ENCODE measurements at regions not wholly inside any gene's neighbourhood (a gene's known extent, or its start where the extent isn't known, plus 50 kb on each side); places are given as distances from the start of the nearest gene placed in this dataset.
A peak's percentile ranks its signal among the peaks of the same experiment; 100 is the strongest.

DNA sequence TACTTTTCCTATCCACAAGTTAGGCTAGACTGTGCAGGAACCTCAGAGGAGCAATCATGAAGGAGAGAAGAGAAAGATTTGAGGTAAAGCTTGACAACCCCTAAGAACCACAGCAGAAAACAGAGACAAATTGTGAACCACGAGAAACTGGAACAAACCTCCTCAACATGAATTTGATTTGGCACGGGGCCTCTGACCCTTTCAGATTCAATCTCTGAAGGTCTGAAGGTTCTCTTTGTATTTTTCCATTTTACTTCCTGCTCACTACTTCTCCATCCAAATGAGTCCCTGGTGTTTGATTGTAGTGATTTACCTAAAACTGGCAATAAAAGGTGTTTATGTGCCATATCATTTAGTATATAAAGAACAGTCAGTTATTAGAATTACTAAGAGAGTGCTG lies 126.1 kb upstream of the STXBP5 start:
- no peak for DNase-seq (ENCODE audit: low read depth)

DNA sequence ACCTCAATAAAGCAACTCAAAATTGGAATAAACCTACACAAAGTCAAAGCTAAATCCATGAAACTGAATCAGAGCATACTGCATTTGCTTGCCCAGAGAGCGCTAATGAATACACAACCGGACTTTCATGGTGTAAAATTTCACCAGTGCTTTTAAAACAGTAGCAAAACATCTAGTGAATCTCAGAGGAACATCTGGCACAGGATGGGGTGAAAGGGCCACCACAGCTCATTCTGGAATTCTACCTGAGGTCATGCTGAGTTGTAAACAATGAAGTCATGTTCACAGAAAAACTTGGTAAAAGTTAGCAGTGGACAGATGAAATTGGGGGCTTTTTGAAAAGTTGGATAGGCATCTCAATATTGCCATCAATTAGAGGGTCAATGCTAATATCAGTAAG lies 125.6 kb upstream of the STXBP5 start:
- DNase-seq (ENCODE audit: low read depth) = no peak

DNA sequence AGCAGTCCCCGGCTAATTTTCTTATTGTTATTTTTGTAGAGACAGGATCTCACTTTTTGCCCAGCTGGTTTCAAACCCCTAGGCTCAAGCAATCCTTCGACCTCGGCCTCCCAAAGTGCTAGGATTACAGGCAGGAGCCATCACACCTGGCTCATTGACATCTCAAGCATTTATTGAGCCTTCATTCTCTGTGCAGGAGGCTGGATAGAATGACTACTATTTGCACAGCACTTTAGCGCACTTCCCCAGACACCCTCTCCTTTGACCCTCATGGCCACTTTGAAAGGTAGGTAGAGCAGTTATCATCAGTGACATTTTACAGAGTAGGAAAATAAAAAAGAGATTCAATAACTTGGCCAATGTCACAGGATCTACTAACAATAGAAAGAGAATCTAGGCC lies 124.0 kb upstream of the STXBP5 start:
- DNase-seq (ENCODE audit: low read depth) = no peak

- no peak for DNase-seq (ENCODE audit: low read depth)
Observed at GRCh38 chr6:147081076-147081609, 123.1 kb upstream of the STXBP5 start.

DNA sequence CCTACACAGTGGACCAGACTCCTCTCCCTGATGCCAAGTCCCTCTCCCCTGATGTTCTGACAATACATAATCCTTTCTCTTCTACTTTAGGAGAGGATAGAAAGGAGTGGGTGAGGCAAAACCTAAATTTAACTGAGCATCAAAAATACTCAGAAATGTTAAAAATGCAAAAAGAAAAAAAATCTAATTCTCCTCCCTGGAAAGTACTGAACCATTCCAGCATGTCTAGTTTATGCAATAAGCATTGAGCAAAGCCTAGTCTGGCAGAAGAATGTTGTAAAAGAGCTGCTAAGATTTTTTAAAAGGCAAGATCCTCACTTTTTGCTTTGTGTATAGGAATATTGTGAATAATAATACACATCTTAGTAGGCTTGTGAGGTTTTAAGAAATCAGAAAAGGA lies 116.6 kb upstream of the STXBP5 start:
- DNase-seq (ENCODE audit: low read depth) = no peak

DNA sequence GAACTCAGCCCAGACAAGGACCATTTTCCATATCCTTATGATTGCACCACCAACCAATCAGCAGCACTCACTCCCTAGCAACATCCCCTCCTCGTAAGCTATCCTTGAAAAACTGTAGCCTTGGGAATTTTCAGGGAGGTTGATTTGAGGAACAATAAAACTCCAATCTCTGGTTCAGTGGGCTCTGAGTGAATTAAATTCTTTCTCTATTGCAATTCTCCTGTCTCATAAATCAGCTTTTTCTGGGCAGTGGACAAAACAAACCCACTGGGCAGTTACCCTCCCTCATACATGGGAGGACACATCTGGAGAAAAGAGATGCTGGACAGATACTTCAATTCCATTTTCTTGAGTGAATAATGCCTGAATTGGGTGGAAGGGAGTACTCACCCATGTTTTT lies 115.4 kb upstream of the STXBP5 start:
- DNase-seq (ENCODE audit: low read depth) = no peak

DNA sequence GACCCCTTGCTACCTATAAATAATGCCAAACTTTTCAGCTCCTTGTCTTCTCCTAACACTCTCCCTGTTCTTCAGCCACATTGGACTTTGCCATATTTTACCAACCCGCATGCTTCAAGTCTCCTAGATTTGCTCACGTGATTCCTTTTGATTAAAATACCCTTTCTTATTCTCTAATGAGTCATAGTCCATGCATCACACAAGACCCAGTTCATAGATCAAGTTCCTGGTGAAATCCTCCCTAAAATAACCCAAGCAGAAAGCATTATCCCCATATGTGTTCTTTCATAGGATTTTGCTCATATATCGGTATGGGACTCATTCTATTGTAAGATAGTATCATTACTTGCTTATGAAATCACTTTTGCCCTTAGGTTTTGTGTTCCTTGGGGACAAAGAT lies 108.9 kb upstream of the STXBP5 start:
- no peak for DNase-seq (ENCODE audit: low read depth)

GRCh38 chr6:147099974-147100373 lies 104.2 kb upstream of the STXBP5 start:
- DNase-seq (ENCODE audit: low read depth) = peak; percentile 21

GRCh38 chr6:147103007-147103406 lies 101.2 kb upstream of the STXBP5 start:
- no peak for DNase-seq (ENCODE audit: low read depth)

- DNase-seq (ENCODE audit: low read depth) = no peak
Observed at GRCh38 chr6:147103694-147104093, 100.5 kb upstream of the STXBP5 start.

GRCh38 chr6:147105786-147106185 lies 98.4 kb upstream of the STXBP5 start:
- no peak for DNase-seq (ENCODE audit: low read depth)

- peak; percentile 43 for DNase-seq (ENCODE audit: low read depth)
Observed at GRCh38 chr6:147106759-147107401, 97.3 kb upstream of the STXBP5 start.

DNA sequence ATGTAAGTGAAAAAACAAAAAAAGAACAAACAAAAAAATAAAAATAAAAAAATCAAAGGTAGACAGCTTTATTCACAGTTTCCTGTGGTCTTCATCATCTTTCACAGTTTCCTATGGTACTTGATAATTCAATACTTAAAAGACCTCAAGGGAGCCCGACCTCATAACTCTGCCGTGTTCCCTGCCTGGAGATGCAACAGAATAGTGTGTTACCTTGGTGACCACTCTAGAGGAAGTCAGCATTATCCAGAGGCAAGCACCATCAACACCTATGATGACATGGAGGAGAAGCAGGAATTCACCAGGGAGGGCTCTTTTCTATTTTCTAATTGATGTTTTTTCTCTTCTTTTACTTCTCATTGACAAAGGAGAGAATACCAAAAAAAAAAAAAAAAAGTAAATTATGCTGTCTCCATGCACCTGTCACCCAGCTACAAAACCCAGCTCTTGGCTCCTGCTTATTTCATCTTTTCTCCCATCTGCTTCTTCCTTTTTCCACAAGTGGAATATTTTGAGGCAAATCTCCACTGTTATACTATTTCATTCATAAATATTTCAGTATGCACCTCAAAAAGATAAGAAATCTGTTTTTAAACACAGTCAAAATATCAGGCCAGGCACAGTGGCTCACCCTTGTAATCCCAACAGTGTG lies 95.8 kb upstream of the STXBP5 start:
- DNase-seq (ENCODE audit: low read depth) = no peak

GRCh38 chr6:147109707-147110106 lies 94.5 kb upstream of the STXBP5 start:
- DNase-seq (ENCODE audit: low read depth) = no peak

DNA sequence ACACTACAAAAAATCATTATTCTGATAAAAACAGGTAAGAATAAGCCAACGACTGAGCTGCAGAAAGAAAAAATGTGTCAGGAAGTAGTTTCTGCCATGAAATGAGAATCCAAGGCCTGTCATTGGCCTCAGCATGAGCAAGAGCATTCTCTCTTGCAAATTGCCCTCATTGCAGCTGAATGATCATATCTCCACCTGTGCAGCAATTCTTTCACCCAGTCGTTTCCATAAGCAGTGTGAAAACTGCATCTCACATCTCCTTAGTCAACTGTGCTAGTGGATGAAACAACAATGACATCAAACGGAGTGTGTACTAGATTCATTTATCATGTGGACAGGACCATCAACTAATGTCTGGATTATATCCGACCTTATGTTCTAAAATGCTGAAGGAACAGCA lies 88.2 kb upstream of the STXBP5 start:
- no peak for DNase-seq (ENCODE audit: low read depth)

DNA sequence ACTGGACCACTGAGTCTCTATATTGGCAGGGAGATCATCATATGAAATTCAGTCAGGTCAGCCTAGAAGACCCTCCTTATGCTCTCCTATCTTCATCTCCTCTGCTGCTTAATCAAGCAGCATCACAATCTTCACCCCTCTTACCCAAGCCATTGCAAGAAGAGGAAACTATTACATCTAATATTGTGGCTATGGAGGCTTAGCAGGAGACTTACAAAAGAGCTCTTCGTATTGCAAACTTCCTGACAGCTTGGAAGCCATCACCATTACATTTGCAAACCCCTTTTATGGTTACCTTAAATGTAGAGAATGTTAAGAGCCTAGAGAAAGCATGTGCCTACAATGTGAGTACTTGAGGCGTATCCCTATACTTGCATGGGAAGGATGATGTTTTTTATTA lies 87.2 kb upstream of the STXBP5 start:
- no peak for DNase-seq (ENCODE audit: low read depth)

GRCh38 chr6:147117580-147117979 lies 86.6 kb upstream of the STXBP5 start:
- DNase-seq (ENCODE audit: low read depth) = peak; percentile 73

- DNase-seq (ENCODE audit: low read depth) = no peak
Observed at GRCh38 chr6:147119310-147119709, 84.9 kb upstream of the STXBP5 start.

- DNase-seq (ENCODE audit: low read depth) = no peak
Observed at GRCh38 chr6:147122823-147123222, 81.4 kb upstream of the STXBP5 start.

GRCh38 chr6:147126618-147127022 lies 77.6 kb upstream of the STXBP5 start:
- no peak for DNase-seq (ENCODE audit: low read depth)

DNA sequence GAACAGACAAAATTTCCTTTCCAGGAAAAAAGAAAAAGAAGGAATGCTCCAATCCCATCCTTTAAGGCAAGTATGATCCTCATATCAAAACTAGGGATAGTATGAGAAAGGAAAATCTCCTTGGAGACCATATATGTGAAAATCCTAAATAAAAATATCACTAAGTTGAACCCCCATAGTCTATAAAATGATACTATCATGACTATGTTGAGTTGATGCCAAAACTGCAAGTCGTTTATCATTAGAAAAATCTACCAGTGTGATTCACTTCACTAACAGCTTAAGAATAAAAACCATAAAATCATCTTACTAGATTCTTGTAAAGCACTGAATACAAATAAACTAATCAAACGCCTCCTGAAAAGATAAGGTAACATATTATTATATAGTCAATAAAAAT lies 76.6 kb upstream of the STXBP5 start:
- no peak for DNase-seq (ENCODE audit: low read depth)

DNA sequence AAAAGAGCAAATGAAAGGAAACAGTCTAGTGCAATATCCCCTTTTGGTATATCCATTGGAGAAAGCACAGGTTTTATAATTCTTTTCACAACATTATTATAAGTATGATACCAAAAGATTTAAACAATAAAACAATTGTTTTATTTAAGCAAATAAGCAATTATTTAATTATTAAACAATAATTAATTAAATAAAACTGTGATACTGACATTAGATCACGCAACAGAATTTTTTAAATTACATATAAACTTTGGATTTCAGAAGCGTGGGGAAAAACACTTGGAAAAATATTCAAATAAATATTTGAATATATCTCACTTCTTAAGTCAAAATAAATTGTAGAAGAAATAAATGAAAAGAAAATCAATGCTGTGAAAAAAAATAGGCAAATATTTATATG lies 76.2 kb upstream of the STXBP5 start:
- DNase-seq (ENCODE audit: low read depth) = no peak

DNA sequence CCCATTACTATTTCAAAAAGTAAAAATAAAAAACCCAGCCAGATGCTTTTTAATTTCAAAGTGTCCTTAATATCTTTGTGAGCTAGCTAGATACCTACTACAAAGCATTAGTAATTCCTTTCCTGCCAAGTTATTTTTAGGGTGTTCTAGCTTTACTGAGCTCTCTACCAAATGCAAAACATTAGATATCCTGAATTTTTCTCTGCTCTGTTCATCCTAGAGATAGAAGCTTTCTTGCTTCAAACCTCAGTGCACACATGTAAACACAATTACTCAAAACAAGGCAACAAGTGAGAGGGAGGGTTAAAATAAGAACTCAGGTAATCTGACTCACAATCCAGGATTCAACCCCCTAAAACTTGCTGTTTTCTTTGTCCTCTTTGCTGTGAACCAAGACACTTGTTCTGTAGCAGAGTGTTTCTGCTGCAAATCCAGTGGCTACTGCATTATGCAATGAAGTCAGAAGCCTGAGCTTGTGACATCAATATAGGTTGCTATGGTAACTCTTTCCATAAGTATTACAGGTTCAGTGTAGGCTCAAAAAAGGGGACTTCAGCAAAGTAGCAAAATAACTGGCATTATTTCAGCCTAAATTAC lies 72.6 kb upstream of the STXBP5 start:
- no peak for DNase-seq (ENCODE audit: low read depth)

DNA sequence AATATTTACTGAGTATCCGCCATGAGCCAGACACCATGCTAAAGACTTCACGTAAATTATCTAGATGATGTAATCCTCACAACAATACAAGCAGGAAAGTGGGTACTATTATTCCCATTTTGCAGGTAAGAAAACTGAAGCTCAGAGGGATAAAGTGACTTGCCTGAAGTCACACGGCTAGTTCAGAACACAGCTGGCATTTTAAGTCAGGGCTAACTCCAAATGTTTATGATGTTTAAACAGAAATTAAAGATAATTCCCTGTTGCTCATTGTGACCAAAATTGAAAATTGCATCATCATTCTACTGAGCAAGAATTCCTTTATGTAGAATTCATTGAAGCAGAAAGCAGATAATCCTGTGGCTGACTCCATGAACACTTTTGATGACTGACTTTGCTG lies 71.3 kb upstream of the STXBP5 start:
- no peak for DNase-seq (ENCODE audit: low read depth)
